Cerebellar nuclear complex (tissue), 1 donor: ENCODE measurements at regions not wholly inside any gene's neighbourhood (a gene's known extent, or its start where the extent isn't known, plus 50 kb on each side); places are given as distances from the start of the nearest gene placed in this dataset.
"Not testable (repeated sequence)": the region's sequence is repeated elsewhere in the genome, so short reads cannot be mapped to it uniquely, and the experiment has no call there.

Experiments
- DNase-seq, 2 experiments: peaks; one replicate each; lab custom pipeline; 2025; lab: John Stamatoyannopoulos, UW

GRCh38 chr4:58368221-58368620 lies 1258.0 kb upstream of the IGFBP7 start:
- no peak for DNase-seq

- no peak for DNase-seq
Measured at GRCh38 chr4:58360354-58361133, 1250.4 kb upstream of the IGFBP7 start.

- DNase-seq = no peak
Measured at GRCh38 chr4:58359590-58359989, 1249.4 kb upstream of the IGFBP7 start.

- no peak for DNase-seq
Measured at GRCh38 chr4:58357947-58358346, 1247.8 kb upstream of the IGFBP7 start.

- no peak for DNase-seq
Measured at GRCh38 chr4:58325070-58325469, 1214.9 kb upstream of the IGFBP7 start.

- DNase-seq = no peak
Measured at GRCh38 chr4:58313444-58313843, 1203.3 kb upstream of the IGFBP7 start.

GRCh38 chr4:58303456-58303855 lies 1193.3 kb upstream of the IGFBP7 start:
- no peak for DNase-seq

GRCh38 chr4:58301376-58301999 lies 1191.3 kb upstream of the IGFBP7 start:
- DNase-seq = no peak

- no peak for DNase-seq
Measured at GRCh38 chr4:58286335-58286734, 1176.2 kb upstream of the IGFBP7 start.

- DNase-seq = not testable (repeated sequence)
Measured at GRCh38 chr4:58280928-58281327, 1170.7 kb upstream of the IGFBP7 start.

- no peak for DNase-seq
Measured at GRCh38 chr4:58275856-58276255, 1165.7 kb upstream of the IGFBP7 start.

- DNase-seq = no peak
Measured at GRCh38 chr4:58274553-58274952, 1164.4 kb upstream of the IGFBP7 start.

- no peak for DNase-seq
Measured at GRCh38 chr4:58272311-58272710, 1162.1 kb upstream of the IGFBP7 start.

GRCh38 chr4:58265734-58266133 lies 1155.5 kb upstream of the IGFBP7 start:
- no peak for DNase-seq

- no peak for DNase-seq
Measured at GRCh38 chr4:58261526-58261925, 1151.3 kb upstream of the IGFBP7 start.

- no peak for DNase-seq
Measured at GRCh38 chr4:58254291-58254690, 1144.1 kb upstream of the IGFBP7 start.

GRCh38 chr4:58252656-58253055 lies 1142.5 kb upstream of the IGFBP7 start:
- no peak for DNase-seq

GRCh38 chr4:58247792-58248191 lies 1137.6 kb upstream of the IGFBP7 start:
- no peak for DNase-seq

- no peak for DNase-seq
Measured at GRCh38 chr4:58225460-58225859, 1115.3 kb upstream of the IGFBP7 start.

GRCh38 chr4:58219179-58219578 lies 1109.0 kb upstream of the IGFBP7 start:
- no peak for DNase-seq

- no peak for DNase-seq
Measured at GRCh38 chr4:58216461-58216860, 1106.3 kb upstream of the IGFBP7 start.

- DNase-seq = no peak
Measured at GRCh38 chr4:58214376-58214775, 1104.2 kb upstream of the IGFBP7 start.

GRCh38 chr4:58209551-58209950 lies 1099.4 kb upstream of the IGFBP7 start:
- DNase-seq = no peak

GRCh38 chr4:58209001-58209400 lies 1098.8 kb upstream of the IGFBP7 start:
- no peak for DNase-seq
